Neutrophil (primary cell): ENCODE measurements at regions not wholly inside any gene's neighbourhood (a gene's known extent, or its start where the extent isn't known, plus 50 kb on each side); places are given as distances from the start of the nearest gene placed in this dataset.

Experiments used
- H3K27ac ChIP-seq: fragments of 200-600 bp; sonication (generic); 2 replicates; pipeline ENCODE4 v1.5.1; 2016; ENCODE audit warnings: mild to moderate bottlenecking, moderate library complexity
- H3K27me3 ChIP-seq: fragments of 200-600 bp; sonication (generic); 2 replicates; pipeline ENCODE4 v1.6.0; 2016; ENCODE audit warnings: mild to moderate bottlenecking
- H3K36me3 ChIP-seq: fragments of 200-600 bp; sonication (generic); 2 replicates; pipeline ENCODE4 v1.5.1; 2017
- H3K4me1 ChIP-seq, 2 experiments: fragments of 200-600 bp in 1 of 2; sonication (generic) in 1 of 2; 1 replicate in 1 of 2; 2 replicates in 1 of 2; pipeline versions ENCODE4 v1.5.1 to v1.6.1; 2013 to 2016; ENCODE audit warnings: low read depth in 1 of 2, low read length in 1 of 2, mild to moderate bottlenecking in 1 of 2, moderate library complexity in 1 of 2; ENCODE audit not compliant: control insufficient read depth in 1 of 2, insufficient read depth in 1 of 2
- H3K4me3 ChIP-seq, 2 experiments: fragments of 200-600 bp in 1 of 2; sonication (generic) in 1 of 2; 1 replicate in 1 of 2; 2 replicates in 1 of 2; pipeline ENCODE4 v1.5.1; 2013 to 2016; ENCODE audit warnings: low read depth in 1 of 2, low read length in 1 of 2, mild to moderate bottlenecking in 1 of 2, moderate library complexity in 1 of 2
- H3K9me3 ChIP-seq: fragments of 200-600 bp; sonication (generic); 2 replicates; pipeline ENCODE4 v1.5.1; 2016
- CTCF ChIP-seq: fragments of 200-600 bp; sonication (generic); IDR thresholded peaks from 2 replicates; pipeline ENCODE4 v1.5.1; 2016; ENCODE audit warnings: antibody characterized with exemption

GRCh38 chr9:109624896-109625295 is 126.8 kb upstream of the PTPN3 start:
- H3K27me3 ChIP-seq: no peaks in the 10 kb centered on the region
- H3K27ac ChIP-seq: no peak overlapping the region
- no peak overlapping the region for H3K4me3 ChIP-seq
- TF ChIP-seq CTCF: no peak
- no peaks in the 10 kb centered on the region for H3K4me1 ChIP-seq
- H3K36me3 ChIP-seq: no peaks in the 10 kb centered on the region
- no peaks in the 10 kb centered on the region for H3K9me3 ChIP-seq

- no peaks in the 10 kb centered on the region for H3K27me3 ChIP-seq
- H3K27ac ChIP-seq: no peak overlapping the region
- H3K4me1 ChIP-seq: no peaks in the 10 kb centered on the region
- no peak overlapping the region for H3K4me3 ChIP-seq
- no peaks in the 10 kb centered on the region for H3K9me3 ChIP-seq
- no peak for TF ChIP-seq CTCF
- H3K36me3 ChIP-seq: no peaks in the 10 kb centered on the region
Observed at GRCh38 chr9:109627042-109627441, 128.9 kb upstream of the PTPN3 start.

- no peaks in the 10 kb centered on the region for H3K36me3 ChIP-seq
- no peaks in the 10 kb centered on the region for H3K27me3 ChIP-seq
- no peaks in the 10 kb centered on the region for H3K4me1 ChIP-seq
- TF ChIP-seq CTCF: no peak
- H3K27ac ChIP-seq: no peak overlapping the region
- no peaks in the 10 kb centered on the region for H3K9me3 ChIP-seq
- H3K4me3 ChIP-seq: no peak overlapping the region
Observed at GRCh38 chr9:109629615-109630014, 131.5 kb upstream of the PTPN3 start.

- Histone ChIP-seq H3K27me3 (peaks cover 23% of the 10 kb centered on the region), H3K9me3 (no peaks in the 10 kb centered on the region), H3K4me3 (no peak overlapping the region), H3K27ac (no peak overlapping the region), H3K36me3 (no peaks in the 10 kb centered on the region), H3K4me1 (no peaks in the 10 kb centered on the region)
- TF ChIP-seq CTCF: no peak
Observed at GRCh38 chr9:109632817-109633216, 134.7 kb upstream of the PTPN3 start.

- no peak for TF ChIP-seq CTCF
- Histone ChIP-seq H3K36me3 (no peaks in the 10 kb centered on the region), H3K4me1 (no peaks in the 10 kb centered on the region), H3K27ac (no peak overlapping the region), H3K9me3 (no peaks in the 10 kb centered on the region), H3K27me3 (peaks cover 71% of the 10 kb centered on the region), H3K4me3 (no peak overlapping the region)
Observed at GRCh38 chr9:109639674-109640579, 140.1 kb upstream of the PALM2AKAP2 start.
